ENCODE measurements at regions not wholly inside any gene's neighbourhood (a gene's known extent, or its start where the extent isn't known, plus 50 kb on each side); places are given as distances from the start of the nearest gene placed in this dataset.

GRCh38 chr18:66958309-66958708 is 354.4 kb upstream of the CDH19 start:
- TF ChIP-seq CTCF (IDR thresholded peaks at IDR 0.05; ENCODE audit: insufficient read depth, low read length, poor library complexity, severe bottlenecking), result no peak
- TF ChIP-seq EZH2phosphoT487 (conservative IDR thresholded peaks at IDR 0.05; ENCODE audit: low read length), result no peak

Data from SU-DHL-6 (cell line).